OCI-LY7 (cell line): ENCODE measurements at regions not wholly inside any gene's neighbourhood (a gene's known extent, or its start where the extent isn't known, plus 50 kb on each side); places are given as distances from the start of the nearest gene placed in this dataset.

Experiments used
- BruUV-seq: library from RNA; stranded (reverse); fragments of 400-500 nt; replicated peaks from 2 replicates; lab custom pipeline; 2021; lab: Mats Ljungman, UMichigan
- CTCF ChIA-PET: fragments of 300-600 bp; sonication (Branson Sonifier 250); formaldehyde crosslinking; loops from one replicate; lab custom pipeline; 2022; ENCODE audit warnings: antibody characterized with exemption; ENCODE audit not compliant: unreplicated experiment; lab: Charles Lee
- POLR2A ChIA-PET: fragments of 300-600 bp; sonication (Branson Sonifier 250); formaldehyde crosslinking; loops from one replicate; lab custom pipeline; 2022; ENCODE audit warnings: antibody characterized with exemption; lab: Charles Lee
- DNase-seq: peaks from one replicate; pipeline ENCODE4 v3.0.0-alpha.2; 2015; ENCODE audit warnings: low spot score
- H2AFZ ChIP-seq: fragments of 200-600 bp; sonication (generic), shearing (Covaris generic); 2 replicates; pipeline ENCODE4 v1.6.1; 2014; ENCODE audit warnings: mild to moderate bottlenecking, antibody characterized with exemption, low read length, moderate library complexity
- H3K27ac ChIP-seq: fragments of 200-600 bp; sonication (generic); 2 replicates; pipeline ENCODE4 v1.5.1; 2014; ENCODE audit warnings: mixed run types, low read depth, mild to moderate bottlenecking, moderate library complexity, low read length, inconsistent platforms; ENCODE audit not compliant: poor library complexity, severe bottlenecking
- H3K36me3 ChIP-seq: fragments of 200-600 bp; sonication (generic); 2 replicates; pipeline ENCODE4 v1.6.1; 2014; ENCODE audit warnings: mild to moderate bottlenecking, antibody characterized with exemption, low read length, moderate library complexity, mixed read lengths; ENCODE audit not compliant: insufficient read depth
- H3K4me1 ChIP-seq: fragments of 200-600 bp; sonication (generic); 2 replicates; pipeline ENCODE4 v1.5.1; 2014; ENCODE audit warnings: mild to moderate bottlenecking, low read length; ENCODE audit not compliant: insufficient read depth, poor library complexity, severe bottlenecking
- H3K4me2 ChIP-seq: fragments of 200-600 bp; sonication (generic); 2 replicates; pipeline ENCODE4 v1.6.1; 2014; ENCODE audit warnings: mild to moderate bottlenecking, low read length
- H3K4me3 ChIP-seq: fragments of 200-600 bp; sonication (generic); 2 replicates; pipeline ENCODE4 v1.5.1; 2014; ENCODE audit warnings: mild to moderate bottlenecking, low read depth, low read length; ENCODE audit not compliant: poor library complexity, severe bottlenecking
- H3K79me2 ChIP-seq: fragments of 200-600 bp; sonication (generic); 2 replicates; pipeline ENCODE4 v1.6.1; 2016; ENCODE audit warnings: low read depth, mild to moderate bottlenecking, low read length, moderate library complexity, mixed read lengths; ENCODE audit not compliant: insufficient read depth
- H3K9me2 ChIP-seq: fragments of 200-600 bp; sonication (generic); 2 replicates; pipeline ENCODE4 v1.6.1; 2016; ENCODE audit warnings: mild to moderate bottlenecking, low read length, mixed read lengths; ENCODE audit not compliant: insufficient read depth
- H3K9me3 ChIP-seq: fragments of 200-600 bp; sonication (generic); 2 replicates; pipeline ENCODE4 v1.6.1; 2014; ENCODE audit warnings: mild to moderate bottlenecking, mixed run types, low read length, mixed read lengths
- H4K20me1 ChIP-seq: fragments of 200-600 bp; sonication (generic); 2 replicates; pipeline ENCODE4 v1.6.1; 2014; ENCODE audit warnings: mild to moderate bottlenecking, antibody characterized with exemption, low read length, moderate library complexity, mixed read lengths; ENCODE audit not compliant: insufficient read depth
- CTCF ChIP-seq: fragments of 200-600 bp; sonication (generic); conservative IDR thresholded peaks from 2 replicates; pipeline ENCODE4 v1.5.1; 2014; ENCODE audit warnings: mild to moderate bottlenecking, antibody characterized with exemption, low read length, moderate library complexity, mixed read lengths
- EZH2phosphoT487 ChIP-seq: fragments of 200-600 bp; sonication (generic); IDR thresholded peaks from 2 replicates; pipeline ENCODE4 v1.6.1; 2018; ENCODE audit warnings: low read depth, borderline replicate concordance, mild to moderate bottlenecking, mixed run types, antibody characterized with exemption, low read length, moderate library complexity, mixed read lengths
- intact Hi-C: fragments of 100-400 bp; cut with micrococcal nuclease; formaldehyde crosslinking; loops from one replicate; pipeline ENCODE4 v1.10.0; 2022; ENCODE audit not compliant: unreplicated experiment

- intact Hi-C loops = no loop called here
- H3K9me3 ChIP-seq = no peaks in the 10 kb centered on the region
- no peak for TF ChIP-seq CTCF
- TF ChIP-seq EZH2phosphoT487 = no peak
- no TSS peak for BruUV-seq
- CTCF ChIA-PET = no interaction called here
- H3K4me2 ChIP-seq = no peak overlapping the region
- H3K36me3 ChIP-seq = no peaks in the 10 kb centered on the region
- no peaks in the 10 kb centered on the region for H3K79me2 ChIP-seq
- no peak overlapping the region for H3K27ac ChIP-seq
- H3K4me1 ChIP-seq = no peaks in the 10 kb centered on the region
- no peaks in the 10 kb centered on the region for H3K9me2 ChIP-seq
- no peak overlapping the region for H2AFZ ChIP-seq
- no peak overlapping the region for H3K4me3 ChIP-seq
- POLR2A ChIA-PET = no interaction called here
- no peak for DNase-seq
- H4K20me1 ChIP-seq = no peaks in the 10 kb centered on the region
These were observed 107.4 kb upstream of the SOX4 start for GRCh38 chr6:21486115-21486514.

- Histone ChIP-seq H3K9me2 (no peaks in the 10 kb centered on the region), H3K36me3 (no peaks in the 10 kb centered on the region), H4K20me1 (no peaks in the 10 kb centered on the region), H3K4me1 (no peaks in the 10 kb centered on the region), H3K4me2 (no peak overlapping the region), H3K79me2 (no peaks in the 10 kb centered on the region), H3K27ac (no peak overlapping the region), H3K4me3 (no peak overlapping the region), H2AFZ (no peak overlapping the region), H3K9me3 (no peaks in the 10 kb centered on the region)
- POLR2A ChIA-PET = no interaction called here
- BruUV-seq = no TSS peak
- no peak for DNase-seq
- TF ChIP-seq EZH2phosphoT487 (no peak), CTCF (no peak)
- CTCF ChIA-PET = no interaction called here
- intact Hi-C loops = no loop called here
These were observed 103.7 kb upstream of the SOX4 start for GRCh38 chr6:21489826-21490225.

GRCh38 chr6:21491955-21492354 is 101.6 kb upstream of the SOX4 start:
- Histone ChIP-seq H3K27ac (no peak overlapping the region), H3K9me2 (no peaks in the 10 kb centered on the region), H3K36me3 (no peaks in the 10 kb centered on the region), H3K4me2 (no peak overlapping the region), H3K79me2 (no peaks in the 10 kb centered on the region), H4K20me1 (no peaks in the 10 kb centered on the region), H3K9me3 (no peaks in the 10 kb centered on the region), H3K4me1 (no peaks in the 10 kb centered on the region), H3K4me3 (no peak overlapping the region), H2AFZ (no peak overlapping the region)
- BruUV-seq = no TSS peak
- ChIA-PET POLR2A (no interaction called here), CTCF (no interaction called here)
- intact Hi-C loops = no loop called here
- DNase-seq = no peak
- TF ChIP-seq CTCF = no peak
- no peak for TF ChIP-seq EZH2phosphoT487
